Pancreas (tissue), 10 donors: ENCODE measurements at regions not wholly inside any gene's neighbourhood (a gene's known extent, or its start where the extent isn't known, plus 50 kb on each side); places are given as distances from the start of the nearest gene placed in this dataset.
"Not testable (repeated sequence)": the region's sequence is repeated elsewhere in the genome, so short reads cannot be mapped to it uniquely, and the experiment has no call there.

Source experiments
- ATAC-seq, 4 donors: fragments of 200-7000 bp; cut with Tn5 transposase; one replicate each; pipeline versions ENCODE4 v1.8.0 to v1.9.1; 2020; ENCODE audit warnings: mild to moderate bottlenecking in 4 of 4, moderate library complexity in 4 of 4
- DNase-seq, 6 donors: peaks; one replicate each; pipeline ENCODE4 v3.0.0-alpha.2; 2020
- FAIRE-seq: peaks from 2 replicates; lab custom pipeline; 2012; peaks lifted over from hg19 to GRCh38; lab: Jason Lieb, UNC
- H3K27ac ChIP-seq, 4 donors: fragments of 200-600 bp; sonication (generic); 1 replicate in 3 of 4; 2 replicates in 1 of 4; pipeline versions ENCODE4 v1.5.0 to v1.8.0; 2020
- H3K27me3 ChIP-seq, 4 donors: fragments of 200-600 bp; one replicate each; pipeline ENCODE4 v1.8.0; 2021
- H3K36me3 ChIP-seq, 3 donors: fragments of 200-600 bp; sonication (generic) in 1 of 3; one replicate each; pipeline versions ENCODE4 v1.5.0 to v1.8.0; 2020 to 2021
- H3K4me1 ChIP-seq, 3 donors: fragments of 200-600 bp; one replicate each; pipeline ENCODE4 v1.8.0; 2021
- H3K4me3 ChIP-seq, 4 donors: fragments of 200-600 bp; sonication (generic) in 2 of 4; one replicate each; pipeline versions ENCODE4 v1.5.0 to v1.8.0; 2020 to 2021
- H3K9me3 ChIP-seq, 4 donors: fragments of 200-600 bp; one replicate each; pipeline ENCODE4 v1.8.0; 2021
- WGBS, 2 donors: extraction: QIAGEN DNeasy Blood & Tissue Kit; methylation state at CpG; one replicate each; pipeline ENCODE4 v1.1.7; 2013; 5-methylcytosine and 5-hydroxymethylcytosine counted together
- intact Hi-C, 3 donors: fragments of 100-400 bp; cut with DNase I; formaldehyde crosslinking; loops; one replicate each; pipeline versions ENCODE4 v1.11.1 to v1.14.2; 2022
- TF ChIP-seq, protein P1 (sequence below), 4 donors: fragments of 200-600 bp; sonication (generic) in 3 of 4; IDR thresholded peaks; one replicate each; pipeline versions ENCODE4 v1.5.0 to v1.8.0; 2021; ENCODE audit warnings: antibody characterized with exemption in 4 of 4
- donor health status: healthy with polysubstance abuse.
- donor health status: DM: no; HTN: no; CAD: no; lungs with moderate emphysema.
- donor health status: DM: no; HTN: no; CAD: no.
- donor health status: control.
- donor health status: control.
- donor health status: Bipolar disorder and iron deficiency.
- donor health status: DM: yes; HTN: yes; CAD: no.
- donor health status: DM: no; HTN: no; CAD: no.
- donor health status: DM: no; HTN: no; CAD: no.
- donor health status: DM: yes; HTN: yes; CAD: no.

DNA sequence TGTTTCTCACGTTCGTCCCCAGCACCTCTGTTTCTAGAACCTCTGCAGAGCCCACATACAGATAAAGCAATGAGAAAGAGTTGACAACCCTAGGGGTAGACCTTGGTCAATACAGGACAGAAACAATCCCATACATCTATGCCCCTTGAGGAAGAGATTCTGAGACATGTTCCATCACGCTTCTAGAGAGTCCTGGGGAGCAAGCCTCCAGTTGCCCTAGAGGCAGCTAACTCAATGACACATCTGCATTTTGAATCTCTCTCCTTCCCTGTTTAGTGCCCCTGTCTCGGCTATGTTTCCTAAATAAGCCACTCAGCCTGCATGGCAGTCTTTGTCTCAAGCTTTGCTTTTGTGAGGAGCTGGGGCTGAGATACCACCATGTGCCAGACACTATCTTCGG lies 435.3 kb downstream of the CD83 start:
- 72 to 90% methylated on average over 5 of the region's 5 CpGs for WGBS, 2 donors
- no peak overlapping the region for H3K4me3 ChIP-seq
- no peaks in the 10 kb centered on the region for H3K9me3 ChIP-seq
- no peak for FAIRE-seq
- H3K36me3 ChIP-seq, result no peaks in the 10 kb centered on the region
- TF ChIP-seq, protein P1, sequence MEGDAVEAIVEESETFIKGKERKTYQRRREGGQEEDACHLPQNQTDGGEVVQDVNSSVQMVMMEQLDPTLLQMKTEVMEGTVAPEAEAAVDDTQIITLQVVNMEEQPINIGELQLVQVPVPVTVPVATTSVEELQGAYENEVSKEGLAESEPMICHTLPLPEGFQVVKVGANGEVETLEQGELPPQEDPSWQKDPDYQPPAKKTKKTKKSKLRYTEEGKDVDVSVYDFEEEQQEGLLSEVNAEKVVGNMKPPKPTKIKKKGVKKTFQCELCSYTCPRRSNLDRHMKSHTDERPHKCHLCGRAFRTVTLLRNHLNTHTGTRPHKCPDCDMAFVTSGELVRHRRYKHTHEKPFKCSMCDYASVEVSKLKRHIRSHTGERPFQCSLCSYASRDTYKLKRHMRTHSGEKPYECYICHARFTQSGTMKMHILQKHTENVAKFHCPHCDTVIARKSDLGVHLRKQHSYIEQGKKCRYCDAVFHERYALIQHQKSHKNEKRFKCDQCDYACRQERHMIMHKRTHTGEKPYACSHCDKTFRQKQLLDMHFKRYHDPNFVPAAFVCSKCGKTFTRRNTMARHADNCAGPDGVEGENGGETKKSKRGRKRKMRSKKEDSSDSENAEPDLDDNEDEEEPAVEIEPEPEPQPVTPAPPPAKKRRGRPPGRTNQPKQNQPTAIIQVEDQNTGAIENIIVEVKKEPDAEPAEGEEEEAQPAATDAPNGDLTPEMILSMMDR (IDR thresholded peaks at IDR 0.05), result no peak
- no peaks in the 10 kb centered on the region for H3K27me3 ChIP-seq
- H3K27ac ChIP-seq, result no peak overlapping the region
- no peak for ATAC-seq
- DNase-seq, result no peak
- intact Hi-C loops, result no loop called here
- H3K4me1 ChIP-seq, result no peaks in the 10 kb centered on the region

DNA sequence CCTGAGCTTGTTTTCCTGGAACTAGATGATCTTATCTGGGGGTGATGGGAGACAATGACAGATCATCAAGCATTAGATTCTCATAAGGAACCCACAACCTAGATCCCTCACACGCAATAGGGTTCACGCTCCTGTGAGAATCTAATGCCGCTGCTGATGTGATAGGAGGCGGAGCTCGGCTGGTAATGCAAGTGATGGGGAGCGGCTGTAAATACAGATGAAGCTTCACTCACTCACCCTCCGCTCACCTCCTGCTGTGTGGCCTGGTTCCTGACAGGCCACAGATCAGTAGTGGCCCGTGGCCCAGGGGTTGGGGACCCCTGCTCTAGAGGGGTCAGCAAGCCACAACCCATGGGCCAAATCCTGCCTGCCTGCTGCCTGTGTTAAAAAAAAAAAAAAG lies 435.9 kb downstream of the CD83 start:
- H3K36me3 ChIP-seq, result no peaks in the 10 kb centered on the region
- no peaks in the 10 kb centered on the region for H3K9me3 ChIP-seq
- no peaks in the 10 kb centered on the region for H3K4me1 ChIP-seq
- intact Hi-C loops, result no loop called here
- no peaks in the 10 kb centered on the region for H3K27me3 ChIP-seq
- 90% methylated on average over 8 of the region's 8 CpGs for WGBS, 2 donors
- FAIRE-seq (no peak), ATAC-seq (no peak), DNase-seq (no peak)
- no peak overlapping the region for H3K4me3 ChIP-seq
- TF ChIP-seq, protein P1 (IDR thresholded peaks at IDR 0.05), result no peak
- no peak overlapping the region for H3K27ac ChIP-seq

DNA sequence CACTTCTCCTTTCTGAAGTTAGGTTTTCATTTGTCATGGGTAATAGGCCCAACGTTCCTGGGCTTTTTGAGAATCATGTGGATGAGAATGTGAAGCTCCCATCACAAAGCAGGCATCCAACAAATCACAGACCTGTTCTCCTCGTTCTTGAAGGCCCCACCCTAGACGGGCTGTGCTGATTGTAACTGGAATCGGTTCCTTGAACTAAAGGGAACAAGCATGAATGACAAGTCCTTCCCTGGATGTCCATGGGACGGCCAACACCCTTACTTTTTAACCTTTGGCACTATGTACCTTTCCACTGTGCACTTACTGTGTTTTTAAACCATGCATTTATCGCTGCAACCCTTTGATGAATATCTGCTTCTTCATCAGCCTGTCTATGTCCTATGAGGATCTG lies 438.2 kb downstream of the CD83 start:
- ATAC-seq (no peak), FAIRE-seq (no peak), DNase-seq (no peak)
- H3K27ac ChIP-seq, result no peak overlapping the region
- TF ChIP-seq, protein P1 (IDR thresholded peaks at IDR 0.05), result no peak
- 62 to 73% methylated on average over 6 of the region's 6 CpGs for WGBS, 2 donors
- no peak overlapping the region for H3K4me3 ChIP-seq
- no peaks in the 10 kb centered on the region for H3K36me3 ChIP-seq
- H3K4me1 ChIP-seq, result no peaks in the 10 kb centered on the region
- no peaks in the 10 kb centered on the region for H3K9me3 ChIP-seq
- intact Hi-C loops, result no loop called here
- H3K27me3 ChIP-seq, result no peaks in the 10 kb centered on the region

DNA sequence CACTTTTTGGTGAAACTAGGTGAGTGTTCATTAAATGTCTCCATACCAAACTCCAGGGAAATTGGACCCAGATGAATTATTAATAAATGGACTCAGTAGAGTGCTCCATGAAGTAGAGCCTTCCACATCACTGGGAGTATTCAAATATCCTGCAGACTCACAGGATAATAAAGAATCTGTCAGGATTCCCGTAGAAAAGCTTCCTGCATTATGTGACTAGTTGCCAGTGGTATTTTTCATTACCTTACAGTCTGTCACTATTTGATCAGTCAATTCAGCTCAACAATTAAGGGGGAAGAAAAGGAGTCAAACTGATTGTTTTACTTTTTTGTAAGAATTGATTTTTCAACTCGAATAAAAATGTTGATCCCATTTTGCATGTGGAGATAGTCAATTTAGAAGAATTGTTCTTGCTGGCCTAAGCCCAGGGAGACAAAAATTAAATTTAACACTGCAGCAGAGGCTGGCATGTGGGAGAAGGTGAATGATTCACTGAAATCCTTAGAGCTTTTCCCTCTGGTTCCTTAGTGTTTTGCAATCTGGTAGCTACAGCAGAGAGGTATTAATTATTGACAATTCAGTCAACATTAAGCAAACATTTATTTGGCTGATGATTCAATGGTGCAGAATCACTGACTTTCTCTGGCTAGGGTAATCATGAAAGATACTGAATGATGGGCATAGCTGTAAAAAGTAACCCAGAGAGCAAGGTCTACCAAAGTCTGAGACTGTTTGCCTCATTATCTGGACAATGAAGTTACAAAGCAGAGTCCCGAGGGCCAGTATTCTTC lies 442.4 kb downstream of the CD83 start:
- no peak for FAIRE-seq
- H3K27ac ChIP-seq, result peak overlapping the region in 3 of 4 donors; percentile 10 to 19 (median 14)
- no peak overlapping the region for H3K4me3 ChIP-seq
- H3K9me3 ChIP-seq, result no peaks in the 10 kb centered on the region
- WGBS, 2 donors, result 17 to 21% methylated on average over 3 of the region's 3 CpGs
- TF ChIP-seq, protein P1 (IDR thresholded peaks at IDR 0.05), result no peak
- no peaks in the 10 kb centered on the region for H3K27me3 ChIP-seq
- peak; percentile 70 to 91 (median 74) for ATAC-seq
- H3K4me1 ChIP-seq, result no peaks in the 10 kb centered on the region
- no peak for DNase-seq
- no peaks in the 10 kb centered on the region for H3K36me3 ChIP-seq
- intact Hi-C loops, result no loop called here

DNA sequence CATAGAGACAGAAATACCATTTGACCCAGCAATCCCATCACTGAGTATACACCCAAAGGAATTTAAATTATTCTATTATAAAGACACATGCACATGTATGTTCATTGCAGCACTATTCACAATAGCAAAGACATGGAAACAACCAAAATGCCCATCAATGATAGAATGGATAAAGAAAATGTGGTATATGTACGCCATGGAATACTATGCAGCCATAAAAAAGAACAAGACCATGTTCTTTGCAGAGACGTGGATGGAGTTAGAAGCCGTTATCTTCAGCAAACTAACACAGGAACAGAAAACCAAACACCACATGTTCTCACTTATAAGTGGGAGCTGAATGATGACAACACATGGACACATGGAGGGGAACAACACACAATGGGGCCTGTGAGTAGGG lies 444.0 kb downstream of the CD83 start:
- H3K4me3 ChIP-seq, H3K27me3 ChIP-seq, H3K4me1 ChIP-seq, DNase-seq, FAIRE-seq, H3K27ac ChIP-seq, H3K36me3 ChIP-seq, intact Hi-C loops, ATAC-seq, H3K9me3 ChIP-seq: not testable (repeated sequence)
- 72 to 77% methylated on average over 3 of the region's 3 CpGs for WGBS, 2 donors
